HCT116 (cell line): ENCODE measurements at regions not wholly inside any gene's neighbourhood (a gene's known extent, or its start where the extent isn't known, plus 50 kb on each side); places are given as distances from the start of the nearest gene placed in this dataset.

Source experiments
- ATAC-seq: fragments of 200-7000 bp; cut with Tn5 transposase; 2 replicates; pipeline ENCODE4 v1.9.1; 2020; ENCODE audit warnings: mild to moderate bottlenecking, moderate library complexity
- BruUV-seq: library from RNA; stranded (reverse); fragments of 400-500 nt; replicated peaks from 2 replicates; lab custom pipeline; 2021; lab: Mats Ljungman, UMichigan
- CTCF ChIA-PET: fragments of 300-600 bp; sonication (Branson Sonifier 250); formaldehyde crosslinking; loops from one replicate; lab custom pipeline; 2021; ENCODE audit warnings: antibody characterized with exemption; lab: Charles Lee
- POLR2A ChIA-PET: fragments of 300-600, 350-600 bp; sonication (Branson Sonifier 250); formaldehyde crosslinking; loops from one replicate; lab custom pipeline; 2021; ENCODE audit warnings: antibody characterized with exemption; lab: Charles Lee
- RAD21 ChIA-PET, 2 experiments: fragments of 300-600 bp; sonication (Branson Sonifier 250); formaldehyde crosslinking; loops; one replicate each; lab custom pipeline; 2023; ENCODE audit warnings: low total read pairs in 2 of 2; ENCODE audit not compliant: uncharacterized antibody in 2 of 2, unreplicated experiment in 2 of 2, low non-redundant PET in 1 of 2; lab: Charles Lee
- DNase-seq: peaks from one replicate; pipeline ENCODE4 v3.0.0-alpha.2; 2010; ENCODE audit warnings: low read depth, low spot score
- H2AFZ ChIP-seq: fragments of 200-600 bp; shearing (Covaris generic), sonication (generic); 2 replicates; pipeline ENCODE4 v1.6.1; 2017; ENCODE audit warnings: low read depth, mixed run types, mixed read lengths, antibody characterized with exemption, low read length; ENCODE audit not compliant: poor library complexity, severe bottlenecking
- H3K27ac ChIP-seq: 2 replicates; pipeline ENCODE4 v1.5.1; 2012; ENCODE audit warnings: low read depth, low read length
- H3K27me3 ChIP-seq: fragments of 200-600 bp; sonication (generic); 2 replicates; pipeline ENCODE4 v1.6.1; 2016; ENCODE audit warnings: mixed run types, low read length, mixed read lengths; ENCODE audit not compliant: insufficient read depth
- H3K36me3 ChIP-seq, 2 experiments: fragments of 200-500 bp in 1 of 2; fragments of 200-600 bp in 1 of 2; sonication (Bioruptor generic) in 1 of 2; sonication (generic) in 1 of 2; 2 replicates each; pipeline versions ENCODE4 v1.5.1 to v1.6.1; 2014 to 2016; ENCODE audit warnings: low read length in 2 of 2, inconsistent platforms in 1 of 2, mixed read lengths in 1 of 2, mixed run types in 1 of 2; ENCODE audit not compliant: insufficient read depth in 2 of 2, control insufficient read depth in 1 of 2
- H3K4me1 ChIP-seq, 2 experiments: fragments of 200-600 bp in 1 of 2; sonication (generic) in 1 of 2; 2 replicates each; pipeline versions ENCODE4 v1.5.1 to v1.6.1; 2012 to 2017; ENCODE audit warnings: low read length in 2 of 2, inconsistent platforms in 1 of 2, mild to moderate bottlenecking in 1 of 2, mixed read lengths in 1 of 2, mixed run types in 1 of 2, moderate library complexity in 1 of 2; ENCODE audit not compliant: insufficient read depth in 2 of 2, control insufficient read depth in 1 of 2
- H3K4me2 ChIP-seq: fragments of 200-600 bp; sonication (generic); 2 replicates; pipeline ENCODE4 v1.6.1; 2017; ENCODE audit warnings: mixed run types, low read length, mixed read lengths
- H3K4me3 ChIP-seq, 2 experiments: fragments of 200-600 bp in 1 of 2; sonication (generic) in 1 of 2; replicated peaks in 1 of 2; 2 replicates each; pipeline ENCODE4 v1.5.1; 2011 to 2016; ENCODE audit warnings: low read length in 2 of 2, control low read depth in 1 of 2, low read depth in 1 of 2, mild to moderate bottlenecking in 1 of 2, mixed read lengths in 1 of 2, mixed run types in 1 of 2
- H3K79me2 ChIP-seq: fragments of 200-600 bp; sonication (generic); 2 replicates; pipeline ENCODE4 v1.6.1; 2017; ENCODE audit warnings: mild to moderate bottlenecking, mixed run types, low read length, moderate library complexity, mixed read lengths; ENCODE audit not compliant: insufficient read depth
- H3K9ac ChIP-seq: fragments of 200-600 bp; sonication (generic); 2 replicates; pipeline ENCODE4 v1.6.1; 2016; ENCODE audit warnings: low read length, mixed read lengths
- H3K9me2 ChIP-seq: fragments of 200-600 bp; sonication (generic), shearing (Covaris generic); 2 replicates; pipeline ENCODE4 v1.6.1; 2017; ENCODE audit warnings: mixed run types, mild to moderate bottlenecking, moderate library complexity; ENCODE audit not compliant: insufficient read depth
- H3K9me3 ChIP-seq, 2 experiments: fragments of 200-500 bp in 1 of 2; fragments of 200-600 bp in 1 of 2; sonication (Bioruptor generic) in 1 of 2; sonication (generic) in 1 of 2; 2 replicates each; pipeline ENCODE4 v1.6.1; 2014 to 2017; ENCODE audit warnings: low read length in 2 of 2, mixed read lengths in 2 of 2, inconsistent platforms in 1 of 2, low read depth in 1 of 2, mild to moderate bottlenecking in 1 of 2, mixed run types in 1 of 2, moderate library complexity in 1 of 2; ENCODE audit not compliant: control insufficient read depth in 1 of 2, insufficient read depth in 1 of 2
- H4K20me1 ChIP-seq: fragments of 200-600 bp; sonication (generic), shearing (Covaris generic); 2 replicates; pipeline ENCODE4 v1.6.1; 2017; ENCODE audit warnings: mixed run types, mild to moderate bottlenecking, moderate library complexity; ENCODE audit not compliant: insufficient read depth
- ATF3 ChIP-seq: IDR thresholded peaks from 2 replicates; pipeline ENCODE4 v1.6.1; 2012
- CBX3 ChIP-seq: IDR thresholded peaks from 2 replicates; pipeline ENCODE4 v1.6.1; 2012; ENCODE audit warnings: low read depth
- CEBPB ChIP-seq: IDR thresholded peaks from 2 replicates; pipeline ENCODE4 v1.6.1; 2012; ENCODE audit warnings: low read depth
- EZH2 ChIP-seq: fragments of 200-600 bp; sonication (generic); IDR thresholded peaks from 2 replicates; pipeline ENCODE4 v1.6.1; 2017; ENCODE audit warnings: antibody characterized with exemption, mixed run types
- EZH2phosphoT487 ChIP-seq: fragments of 200-600 bp; IDR thresholded peaks from 2 replicates; pipeline ENCODE4 v1.6.1; 2018; ENCODE audit warnings: antibody characterized with exemption, borderline replicate concordance
- JUND ChIP-seq: IDR thresholded peaks from 2 replicates; pipeline ENCODE4 v1.6.1; 2012
- POLR2A ChIP-seq: IDR thresholded peaks from 2 replicates; pipeline ENCODE4 v1.7.0; 2011; ENCODE audit warnings: borderline replicate concordance; ENCODE audit not compliant: insufficient read depth, insufficient read length; ENCODE audit errors: extremely low read depth
- POLR2AphosphoS5 ChIP-seq: IDR thresholded peaks from 2 replicates; pipeline ENCODE4 v1.6.1; 2011; ENCODE audit warnings: mild to moderate bottlenecking, low read depth, low read length, moderate library complexity
- RAD21 ChIP-seq: IDR thresholded peaks from 2 replicates; pipeline ENCODE4 v1.6.1; 2012; ENCODE audit warnings: low read depth, mild to moderate bottlenecking
- SIN3A ChIP-seq: IDR thresholded peaks from 2 replicates; pipeline ENCODE4 v1.6.1; 2012; ENCODE audit warnings: low read depth
- SP1 ChIP-seq: IDR thresholded peaks from 2 replicates; pipeline ENCODE4 v1.6.1; 2012; ENCODE audit warnings: low read depth
- TCF7L2 ChIP-seq: IDR thresholded peaks from 2 replicates; pipeline ENCODE4 v1.7.0; 2011; ENCODE audit warnings: borderline replicate concordance, inconsistent platforms; ENCODE audit not compliant: insufficient read depth, insufficient read length; ENCODE audit errors: extremely low read depth
- ZBTB33 ChIP-seq: IDR thresholded peaks from 2 replicates; pipeline ENCODE4 v1.6.1; 2011; ENCODE audit warnings: mild to moderate bottlenecking, low read length, moderate library complexity; ENCODE audit not compliant: insufficient replicate concordance; ENCODE audit errors: extremely low read depth
- ZNF274 ChIP-seq: fragments of 200-500 bp; sonication (Bioruptor generic); IDR thresholded peaks from 2 replicates; pipeline ENCODE4 v1.6.1; 2014; ENCODE audit warnings: mild to moderate bottlenecking, low read depth, low read length, inconsistent platforms
- intact Hi-C: fragments of 100-400 bp; cut with micrococcal nuclease; formaldehyde crosslinking; loops from 2 replicates; pipeline ENCODE4 v1.10.0; 2022
- TF ChIP-seq, protein P1 (sequence below): IDR thresholded peaks from 2 replicates; pipeline ENCODE4 v1.6.1; 2012; ENCODE audit warnings: low read depth

GRCh38 chr9:2346277-2346913 lies 275.2 kb upstream of the VLDLR start:
- POLR2A ChIA-PET = no interaction called here
- CTCF ChIA-PET = no interaction called here

More at GRCh38 chr9:2346277-2346913, 275.2 kb upstream of the VLDLR start:
- TF ChIP-seq SIN3A (no peak), EZH2phosphoT487 (no peak), RAD21 (no peak), CBX3 (no peak), JUND (no peak), SP1 (no peak), ZNF274 (no peak), EZH2 (no peak), ATF3 (no peak), POLR2A (no peak), POLR2AphosphoS5 (no peak), ZBTB33 (no peak), TCF7L2 (no peak), CEBPB (no peak)
- TF ChIP-seq, protein P1, sequence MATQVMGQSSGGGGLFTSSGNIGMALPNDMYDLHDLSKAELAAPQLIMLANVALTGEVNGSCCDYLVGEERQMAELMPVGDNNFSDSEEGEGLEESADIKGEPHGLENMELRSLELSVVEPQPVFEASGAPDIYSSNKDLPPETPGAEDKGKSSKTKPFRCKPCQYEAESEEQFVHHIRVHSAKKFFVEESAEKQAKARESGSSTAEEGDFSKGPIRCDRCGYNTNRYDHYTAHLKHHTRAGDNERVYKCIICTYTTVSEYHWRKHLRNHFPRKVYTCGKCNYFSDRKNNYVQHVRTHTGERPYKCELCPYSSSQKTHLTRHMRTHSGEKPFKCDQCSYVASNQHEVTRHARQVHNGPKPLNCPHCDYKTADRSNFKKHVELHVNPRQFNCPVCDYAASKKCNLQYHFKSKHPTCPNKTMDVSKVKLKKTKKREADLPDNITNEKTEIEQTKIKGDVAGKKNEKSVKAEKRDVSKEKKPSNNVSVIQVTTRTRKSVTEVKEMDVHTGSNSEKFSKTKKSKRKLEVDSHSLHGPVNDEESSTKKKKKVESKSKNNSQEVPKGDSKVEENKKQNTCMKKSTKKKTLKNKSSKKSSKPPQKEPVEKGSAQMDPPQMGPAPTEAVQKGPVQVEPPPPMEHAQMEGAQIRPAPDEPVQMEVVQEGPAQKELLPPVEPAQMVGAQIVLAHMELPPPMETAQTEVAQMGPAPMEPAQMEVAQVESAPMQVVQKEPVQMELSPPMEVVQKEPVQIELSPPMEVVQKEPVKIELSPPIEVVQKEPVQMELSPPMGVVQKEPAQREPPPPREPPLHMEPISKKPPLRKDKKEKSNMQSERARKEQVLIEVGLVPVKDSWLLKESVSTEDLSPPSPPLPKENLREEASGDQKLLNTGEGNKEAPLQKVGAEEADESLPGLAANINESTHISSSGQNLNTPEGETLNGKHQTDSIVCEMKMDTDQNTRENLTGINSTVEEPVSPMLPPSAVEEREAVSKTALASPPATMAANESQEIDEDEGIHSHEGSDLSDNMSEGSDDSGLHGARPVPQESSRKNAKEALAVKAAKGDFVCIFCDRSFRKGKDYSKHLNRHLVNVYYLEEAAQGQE = no peak
- Histone ChIP-seq H3K27ac (no peak overlapping the region), H3K9me2 (no peaks in the 10 kb centered on the region), H3K9ac (no peak overlapping the region), H3K79me2 (no peaks in the 10 kb centered on the region), H3K27me3 (no peaks in the 10 kb centered on the region), H3K4me1 (no peaks in the 10 kb centered on the region), H3K4me3 (no peak overlapping the region), H3K36me3 (no peaks in the 10 kb centered on the region), H3K9me3 (no peaks in the 10 kb centered on the region), H3K4me2 (no peak overlapping the region), H2AFZ (no peak overlapping the region), H4K20me1 (no peaks in the 10 kb centered on the region)
- BruUV-seq = no TSS peak
- intact Hi-C loops = no loop called here
- no peak for ATAC-seq
- DNase-seq = no peak
- RAD21 ChIA-PET = no interaction called here
